ENCODE measurements at regions not wholly inside any gene's neighbourhood (a gene's known extent, or its start where the extent isn't known, plus 50 kb on each side); places are given as distances from the start of the nearest gene placed in this dataset.

DNA sequence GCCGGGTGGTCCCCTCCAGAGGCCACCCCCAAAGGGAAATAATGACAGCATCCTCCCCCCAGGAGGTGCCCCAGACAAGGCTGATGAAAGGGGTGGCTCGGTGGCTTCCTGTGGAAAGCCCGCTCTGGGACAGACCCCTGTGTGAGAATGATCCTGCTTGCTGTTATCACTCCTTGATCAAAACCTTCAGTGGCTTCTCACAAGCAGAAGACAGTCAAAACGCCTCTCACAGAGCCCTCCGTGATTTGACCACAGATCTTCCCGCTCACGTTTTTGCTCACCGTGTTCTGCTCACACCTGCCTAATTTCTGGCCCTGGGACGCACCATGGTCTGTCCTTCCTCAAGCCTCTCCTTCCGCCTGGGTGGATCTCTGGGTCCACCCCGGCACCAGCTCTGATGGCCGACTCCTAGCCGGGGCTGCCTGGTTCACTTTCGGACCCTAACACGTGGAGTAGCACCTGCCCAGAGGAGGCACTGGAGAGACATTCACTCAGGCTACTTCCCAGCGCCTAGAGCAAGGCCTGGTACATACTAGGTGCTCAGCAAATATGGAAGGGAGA is 210.4 kb downstream of the ANKRD60 start:
- no peak for ATAC-seq (replicated peaks in 1 of 4)
- H3K4me3 Mint-ChIP-seq, result no peak overlapping the region

DNA sequence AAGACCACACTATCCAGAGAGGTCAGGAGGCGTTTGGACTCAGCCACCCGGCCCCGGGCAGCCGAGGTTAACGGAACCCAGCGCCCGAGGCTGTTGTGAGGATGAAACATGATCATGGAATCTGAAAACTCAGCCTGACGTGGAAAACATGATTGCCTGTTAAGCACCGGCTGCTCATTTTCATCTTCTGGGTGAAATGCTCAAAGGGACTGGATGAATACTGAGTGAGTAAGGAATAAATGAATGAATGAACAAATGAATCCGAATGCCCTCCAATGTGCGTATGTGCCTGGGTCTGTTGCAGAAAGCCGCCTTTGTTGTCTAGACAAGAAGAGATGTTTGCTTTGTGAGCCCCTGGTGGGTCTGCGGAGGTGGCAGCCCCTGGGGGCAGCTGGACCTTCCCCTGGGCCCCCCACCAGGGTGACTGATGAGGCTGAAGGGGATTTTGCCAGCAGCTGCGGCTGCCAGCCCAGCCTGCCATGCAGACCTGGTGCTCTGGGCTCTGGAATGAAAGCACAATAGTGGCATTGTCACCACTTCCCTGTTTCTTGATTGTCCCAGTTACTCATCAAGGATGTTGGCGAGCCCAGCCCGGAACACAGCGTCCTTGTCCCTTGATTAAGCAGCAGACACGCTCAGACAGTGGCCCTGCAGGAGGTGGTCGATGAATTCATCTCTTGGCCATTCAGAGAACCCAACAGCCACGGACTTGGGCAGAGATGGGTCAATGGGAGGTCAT is 211.1 kb downstream of the ANKRD60 start:
- CTCF ChIA-PET, result no interaction called here
- no peak overlapping the region for H3K4me3 Mint-ChIP-seq

More for the DNA sequence above, 210.4 kb downstream of the ANKRD60 start:
- no peak for DNase-seq
- H3K27me3 Mint-ChIP-seq, result peaks cover 15 to 31% of the 10 kb centered on the region in 2 donors
- H3K4me1 Mint-ChIP-seq, result peaks cover 11 to 12% (median 12%) of the 10 kb centered on the region in 3 donors
- no peak overlapping the region for H3K27ac Mint-ChIP-seq
- H3K9me3 ChIP-seq, result no peaks in the 10 kb centered on the region
- H3K4me3 ChIP-seq (ENCODE audit: control insufficient read depth in 1 of 2, extremely low read depth in 1 of 2, low read length in 1 of 2), result no peak overlapping the region
- H3K27ac ChIP-seq (ENCODE audit: low read length), result no peak overlapping the region
- POLR2A ChIA-PET, result no interaction called here
- no peaks in the 10 kb centered on the region for H3K36me3 Mint-ChIP-seq
- CTCF ChIA-PET, result no interaction called here
- peaks cover 7 to 10% of the 10 kb centered on the region in 2 experiments for H3K4me1 ChIP-seq (ENCODE audit: control insufficient read depth in 1 of 2, extremely low read depth in 1 of 2, insufficient read depth in 2 of 2, low read length in 2 of 2)
- H3K36me3 ChIP-seq (ENCODE audit: control insufficient read depth in 2 of 2, extremely low read depth in 1 of 2, insufficient read depth in 1 of 2, low read length in 1 of 2), result no peaks in the 10 kb centered on the region
- H3K27me3 ChIP-seq (replicated peaks in 1 of 2; ENCODE audit: control insufficient read depth in 2 of 2, extremely low read depth in 1 of 2, insufficient read depth in 2 of 2, low read length in 1 of 2), result peaks cover 0 to 31% of the 10 kb centered on the region in 2 experiments
- H3K9me3 Mint-ChIP-seq, result no peaks in the 10 kb centered on the region
- 52% methylated on average over 15 of the region's 16 CpGs for WGBS (ENCODE audit: insufficient coverage)

DNA sequence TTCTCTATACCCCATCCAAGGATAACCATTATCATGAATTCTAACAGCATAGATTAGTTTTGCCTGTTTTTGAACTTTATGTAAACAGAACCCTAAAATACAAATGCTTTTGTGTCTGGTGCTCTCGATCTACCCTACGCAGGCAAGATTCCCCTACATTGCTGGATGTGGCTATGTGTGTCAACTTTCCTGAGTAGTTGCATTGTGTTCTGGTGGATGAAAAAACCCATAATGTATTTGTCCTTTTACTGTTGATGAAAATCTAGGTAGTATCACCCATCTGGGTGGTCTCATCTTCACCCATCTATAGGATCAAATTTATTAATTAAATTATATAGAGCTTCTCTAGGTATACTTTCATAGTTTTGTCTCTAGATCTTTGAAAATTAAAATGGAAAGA is 211.7 kb downstream of the ANKRD60 start:
- WGBS (ENCODE audit: insufficient coverage), result no CpG with 5 or more reads among the region's 2 CpGs
- H3K27ac Mint-ChIP-seq, result no peak overlapping the region
- H3K27ac ChIP-seq (ENCODE audit: low read length), result no peak overlapping the region
- no peak overlapping the region for H3K4me3 Mint-ChIP-seq
- H3K36me3 Mint-ChIP-seq, result no peaks in the 10 kb centered on the region
- H3K4me1 Mint-ChIP-seq, result peaks cover 11 to 12% (median 12%) of the 10 kb centered on the region in 3 donors
- DNase-seq (no peak), ATAC-seq (replicated peaks in 1 of 4) (no peak)
- peaks cover 23 to 31% of the 10 kb centered on the region in 2 donors for H3K27me3 Mint-ChIP-seq
- H3K4me3 ChIP-seq (ENCODE audit: control insufficient read depth in 1 of 2, extremely low read depth in 1 of 2, low read length in 1 of 2), result no peak overlapping the region
- H3K36me3 ChIP-seq (ENCODE audit: control insufficient read depth in 2 of 2, extremely low read depth in 1 of 2, insufficient read depth in 1 of 2, low read length in 1 of 2), result no peaks in the 10 kb centered on the region
- H3K9me3 ChIP-seq, result no peaks in the 10 kb centered on the region
- ChIA-PET POLR2A (no interaction called here), CTCF (no interaction called here)
- H3K4me1 ChIP-seq (ENCODE audit: control insufficient read depth in 1 of 2, extremely low read depth in 1 of 2, insufficient read depth in 2 of 2, low read length in 2 of 2), result peaks cover 7 to 10% of the 10 kb centered on the region in 2 experiments
- peaks cover 0 to 37% of the 10 kb centered on the region in 2 experiments for H3K27me3 ChIP-seq (replicated peaks in 1 of 2; ENCODE audit: control insufficient read depth in 2 of 2, extremely low read depth in 1 of 2, insufficient read depth in 2 of 2, low read length in 1 of 2)
- no peaks in the 10 kb centered on the region for H3K9me3 Mint-ChIP-seq

More for the DNA sequence above, 211.1 kb downstream of the ANKRD60 start:
- Histone ChIP-seq H3K36me3 (ENCODE audit: control insufficient read depth in 2 of 2, extremely low read depth in 1 of 2, insufficient read depth in 1 of 2, low read length in 1 of 2) (no peaks in the 10 kb centered on the region), H3K27me3 (replicated peaks in 1 of 2; ENCODE audit: control insufficient read depth in 2 of 2, extremely low read depth in 1 of 2, insufficient read depth in 2 of 2, low read length in 1 of 2) (peaks cover 0 to 31% of the 10 kb centered on the region in 2 experiments), H3K27ac (ENCODE audit: low read length) (no peak overlapping the region), H3K9me3 (no peaks in the 10 kb centered on the region), H3K4me1 (ENCODE audit: control insufficient read depth in 1 of 2, extremely low read depth in 1 of 2, insufficient read depth in 2 of 2, low read length in 2 of 2) (peaks cover 7 to 10% of the 10 kb centered on the region in 2 experiments), H3K4me3 (ENCODE audit: control insufficient read depth in 1 of 2, extremely low read depth in 1 of 2, low read length in 1 of 2) (no peak overlapping the region)
- Mint-ChIP-seq H3K4me1 (peaks cover 11 to 12% (median 12%) of the 10 kb centered on the region in 3 donors), H3K27ac (no peak overlapping the region), H3K27me3 (peaks cover 17 to 31% of the 10 kb centered on the region in 2 donors), H3K9me3 (no peaks in the 10 kb centered on the region), H3K36me3 (no peaks in the 10 kb centered on the region)
- POLR2A ChIA-PET, result no interaction called here
- ATAC-seq (replicated peaks in 1 of 4) (no peak), DNase-seq (no peak)
- 82% methylated on average over 13 of the region's 20 CpGs for WGBS (ENCODE audit: insufficient coverage)

DNA sequence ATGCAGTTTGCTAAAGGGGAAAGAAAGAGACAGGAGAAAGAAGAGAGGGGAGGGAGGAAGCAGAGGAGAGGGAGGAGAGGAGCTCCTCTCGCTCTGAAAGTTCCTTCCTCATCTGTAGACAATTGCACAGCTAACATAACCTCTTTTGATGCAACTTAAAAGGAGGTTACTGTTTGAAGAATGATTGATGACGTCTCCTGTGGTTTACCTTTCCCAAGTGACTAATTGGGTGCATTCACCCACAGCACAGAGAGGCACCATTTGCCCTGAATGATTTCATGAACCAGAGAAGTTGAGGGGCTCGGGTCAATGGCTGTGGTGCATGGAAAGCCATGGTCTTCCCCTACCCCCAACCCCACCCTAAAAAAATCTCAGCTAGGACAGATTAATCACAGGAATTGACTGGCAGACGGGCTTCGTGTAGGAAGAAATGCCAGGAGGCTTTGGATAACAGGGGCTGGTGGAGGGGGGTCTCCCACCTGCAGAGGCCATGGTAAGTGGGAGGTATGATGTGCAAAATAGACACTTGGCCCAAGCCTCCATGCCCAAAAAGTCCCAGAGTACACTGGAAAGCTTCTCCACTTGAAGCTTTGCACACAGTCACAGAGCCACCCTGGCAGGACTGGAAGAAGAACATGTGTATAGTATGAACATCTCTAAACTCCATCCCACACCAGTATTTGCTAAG is 213.7 kb downstream of the ANKRD60 start:
- ChIA-PET POLR2A (no interaction called here), CTCF (no interaction called here)
- no peak overlapping the region for H3K27ac ChIP-seq (ENCODE audit: low read length)
- ATAC-seq (replicated peaks in 1 of 4), result peak; percentile 80 to 96 (median 88)
- peaks cover 11 to 12% (median 12%) of the 10 kb centered on the region in 3 donors for H3K4me1 Mint-ChIP-seq
- H3K27me3 ChIP-seq (replicated peaks in 1 of 2; ENCODE audit: control insufficient read depth in 2 of 2, extremely low read depth in 1 of 2, insufficient read depth in 2 of 2, low read length in 1 of 2), result peaks cover 0 to 51% of the 10 kb centered on the region in 2 experiments
- no peaks in the 10 kb centered on the region for H3K9me3 Mint-ChIP-seq
- peaks cover 30% of the 10 kb centered on the region in 2 donors for H3K27me3 Mint-ChIP-seq
- peak in 7 of 35 experiments; percentile 2 to 64 (median 15) for DNase-seq
- H3K27ac Mint-ChIP-seq, result no peak overlapping the region
- peak overlapping the region in 1 of 3 donors; percentile 26 for H3K4me3 Mint-ChIP-seq
- H3K36me3 ChIP-seq (ENCODE audit: control insufficient read depth in 2 of 2, extremely low read depth in 1 of 2, insufficient read depth in 1 of 2, low read length in 1 of 2), result no peaks in the 10 kb centered on the region
- no CpG with 5 or more reads among the region's 5 CpGs for WGBS (ENCODE audit: insufficient coverage)
- peaks cover 7 to 10% of the 10 kb centered on the region in 2 experiments for H3K4me1 ChIP-seq (ENCODE audit: control insufficient read depth in 1 of 2, extremely low read depth in 1 of 2, insufficient read depth in 2 of 2, low read length in 2 of 2)
- no peaks in the 10 kb centered on the region for H3K9me3 ChIP-seq
- H3K4me3 ChIP-seq (ENCODE audit: control insufficient read depth in 1 of 2, extremely low read depth in 1 of 2, low read length in 1 of 2), result no peak overlapping the region
- no peaks in the 10 kb centered on the region for H3K36me3 Mint-ChIP-seq

DNA sequence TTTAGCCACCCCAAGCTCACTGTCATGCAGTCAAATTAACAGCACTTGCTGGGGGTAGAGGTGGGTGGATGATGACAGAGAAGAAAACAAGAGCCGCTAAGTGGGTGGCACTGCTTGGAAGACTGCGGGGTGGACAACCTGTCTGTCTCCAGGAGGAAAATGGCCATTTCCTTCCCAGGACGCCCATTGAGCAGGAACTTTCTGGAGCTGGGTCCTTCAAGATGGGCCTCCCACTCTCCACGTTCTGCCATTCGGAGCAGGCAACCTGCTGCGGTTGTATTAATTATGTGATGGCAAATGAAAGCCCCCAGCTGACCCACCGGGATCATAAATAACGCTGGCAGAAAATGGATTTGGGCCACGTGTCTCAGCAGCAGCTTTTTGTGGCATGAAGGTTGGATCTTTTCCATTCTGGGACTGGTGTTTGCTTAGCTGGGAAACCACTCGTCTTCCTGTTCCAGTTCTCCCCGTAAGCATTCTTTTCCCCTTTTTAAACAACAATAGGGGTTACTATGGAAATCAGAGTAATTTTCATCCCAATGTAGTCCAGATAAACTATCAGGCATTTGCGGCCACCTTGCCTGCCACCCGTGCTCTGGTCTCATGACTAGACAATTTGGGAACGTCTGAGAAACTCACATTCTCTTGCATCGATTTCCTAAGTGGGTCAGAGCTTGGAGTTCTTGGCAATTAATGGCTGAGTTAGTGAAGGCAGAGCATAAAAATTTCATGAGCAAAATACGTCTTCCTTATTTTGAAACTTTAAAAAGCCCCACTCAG is 215.5 kb downstream of the ANKRD60 start:
- H3K27me3 ChIP-seq (replicated peaks in 1 of 2; ENCODE audit: control insufficient read depth in 2 of 2, extremely low read depth in 1 of 2, insufficient read depth in 2 of 2, low read length in 1 of 2), result peaks cover 0 to 33% of the 10 kb centered on the region in 2 experiments
- Mint-ChIP-seq H3K27ac (no peak overlapping the region), H3K36me3 (no peaks in the 10 kb centered on the region), H3K4me1 (peaks cover 11 to 12% (median 12%) of the 10 kb centered on the region in 3 donors), H3K9me3 (no peaks in the 10 kb centered on the region), H3K4me3 (no peak overlapping the region), H3K27me3 (peaks cover 24 to 31% of the 10 kb centered on the region in 2 donors)
- H3K36me3 ChIP-seq (ENCODE audit: control insufficient read depth in 2 of 2, extremely low read depth in 1 of 2, insufficient read depth in 1 of 2, low read length in 1 of 2), result no peaks in the 10 kb centered on the region
- 76% methylated on average over 7 of the region's 16 CpGs for WGBS (ENCODE audit: insufficient coverage)
- no peak overlapping the region for H3K4me3 ChIP-seq (ENCODE audit: control insufficient read depth in 1 of 2, extremely low read depth in 1 of 2, low read length in 1 of 2)
- H3K4me1 ChIP-seq (ENCODE audit: control insufficient read depth in 1 of 2, extremely low read depth in 1 of 2, insufficient read depth in 2 of 2, low read length in 2 of 2), result peaks cover 0 to 10% of the 10 kb centered on the region in 2 experiments
- ATAC-seq (replicated peaks in 1 of 4), result no peak
- DNase-seq, result no peak
- H3K9me3 ChIP-seq, result no peaks in the 10 kb centered on the region
- H3K27ac ChIP-seq (ENCODE audit: low read length), result no peak overlapping the region
- POLR2A ChIA-PET, result no interaction called here
- CTCF ChIA-PET, result no interaction called here

DNA sequence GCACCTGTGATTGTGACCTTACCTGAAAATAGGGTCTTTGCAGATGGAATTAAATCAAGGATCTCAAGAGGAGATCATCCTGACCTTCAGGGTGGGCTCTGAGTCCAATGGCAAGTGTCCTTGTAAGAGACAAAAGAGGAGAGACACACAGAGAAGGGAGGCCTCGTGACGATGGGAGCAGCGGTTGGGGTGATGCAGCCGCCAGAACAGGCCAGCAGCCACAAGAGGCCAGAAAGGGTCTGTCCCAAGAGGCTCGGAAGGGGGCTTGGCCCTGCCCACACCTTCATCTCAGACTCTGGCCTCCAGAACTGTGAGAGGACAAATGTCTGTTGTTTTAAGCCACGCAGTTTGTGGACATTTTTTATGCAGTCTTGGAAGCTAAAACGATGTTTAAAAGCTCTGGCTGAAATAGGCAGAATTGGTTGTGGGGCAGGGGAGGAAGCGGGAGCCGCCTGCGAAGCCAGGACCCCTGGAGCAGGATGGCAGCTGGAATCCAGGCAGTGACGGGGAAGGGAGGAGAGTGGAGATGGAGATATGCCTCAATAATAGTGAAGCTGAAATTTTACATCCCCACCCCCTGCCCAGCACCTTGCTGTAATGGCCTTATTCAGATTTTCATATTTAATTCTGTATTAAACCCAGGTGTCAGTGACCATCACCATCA is 216.4 kb downstream of the ANKRD60 start:
- Mint-ChIP-seq H3K27ac (no peak overlapping the region), H3K9me3 (no peaks in the 10 kb centered on the region), H3K4me1 (peaks cover 11 to 12% (median 12%) of the 10 kb centered on the region in 3 donors), H3K4me3 (no peak overlapping the region), H3K36me3 (no peaks in the 10 kb centered on the region), H3K27me3 (peaks cover 20 to 27% of the 10 kb centered on the region in 2 donors)
- no peak for DNase-seq
- no peak for ATAC-seq (replicated peaks in 1 of 4)
- H3K4me1 ChIP-seq (ENCODE audit: control insufficient read depth in 1 of 2, extremely low read depth in 1 of 2, insufficient read depth in 2 of 2, low read length in 2 of 2), result peaks cover 0 to 10% of the 10 kb centered on the region in 2 experiments
- H3K27ac ChIP-seq (ENCODE audit: low read length), result no peak overlapping the region
- ChIA-PET CTCF (no interaction called here), POLR2A (no interaction called here)
- no peak overlapping the region for H3K4me3 ChIP-seq (ENCODE audit: control insufficient read depth in 1 of 2, extremely low read depth in 1 of 2, low read length in 1 of 2)
- WGBS (ENCODE audit: insufficient coverage), result 84% methylated on average over 7 of the region's 11 CpGs
- peaks cover 0 to 28% of the 10 kb centered on the region in 2 experiments for H3K27me3 ChIP-seq (replicated peaks in 1 of 2; ENCODE audit: control insufficient read depth in 2 of 2, extremely low read depth in 1 of 2, insufficient read depth in 2 of 2, low read length in 1 of 2)
- H3K9me3 ChIP-seq, result no peaks in the 10 kb centered on the region
- H3K36me3 ChIP-seq (ENCODE audit: control insufficient read depth in 2 of 2, extremely low read depth in 1 of 2, insufficient read depth in 1 of 2, low read length in 1 of 2), result no peaks in the 10 kb centered on the region

Data from T-cell (primary cell).